Tibial nerve (tissue), 4 donors: ENCODE measurements at regions not wholly inside any gene's neighbourhood (a gene's known extent, or its start where the extent isn't known, plus 50 kb on each side); places are given as distances from the start of the nearest gene placed in this dataset.

Experiments
- DNase-seq, 2 donors: peaks; one replicate each; pipeline ENCODE4 v3.0.0-alpha.2; 2019; ENCODE audit warnings: low spot score in 2 of 2
- H3K27ac ChIP-seq, 4 donors: fragments of 200-600 bp; sonication (generic) in 3 of 4; one replicate each; pipeline ENCODE4 v1.5.1; 2017 to 2019; ENCODE audit warnings: mild to moderate bottlenecking in 1 of 4
- H3K27me3 ChIP-seq, 2 donors: fragments of 200-600 bp; sonication (generic) in 1 of 2; one replicate each; pipeline versions ENCODE4 v1.5.1 to v1.6.0; 2017 to 2019
- H3K36me3 ChIP-seq, 3 donors: fragments of 200-600 bp; sonication (generic); one replicate each; pipeline ENCODE4 v1.5.1; 2018 to 2019
- H3K4me1 ChIP-seq, 4 donors: fragments of 200-600 bp; sonication (generic) in 3 of 4; one replicate each; pipeline ENCODE4 v1.5.1; 2017 to 2019
- H3K4me3 ChIP-seq, 4 donors: fragments of 200-600 bp; sonication (generic) in 3 of 4; one replicate each; pipeline ENCODE4 v1.5.1; 2017 to 2019; ENCODE audit warnings: mild to moderate bottlenecking in 1 of 4, moderate library complexity in 1 of 4
- H3K9me3 ChIP-seq, 4 donors: fragments of 200-600 bp; sonication (generic) in 3 of 4; one replicate each; pipeline ENCODE4 v1.5.1; 2017 to 2019
- CTCF ChIP-seq, 5 experiments: fragments of 200-600 bp in 3 of 5; fragments of 450-650 bp in 2 of 5; sonication (generic) in 3 of 5; IDR thresholded peaks; one replicate each; pipeline ENCODE4 v1.5.1; 2016 to 2019; ENCODE audit warnings: antibody characterized with exemption in 5 of 5, mild to moderate bottlenecking in 3 of 5, moderate library complexity in 2 of 5
- EP300 ChIP-seq, 2 donors: sonication (generic); formaldehyde crosslinking; IDR thresholded peaks; one replicate each; pipeline ENCODE4 v1.6.1; 2017; ENCODE audit warnings: antibody characterized with exemption in 2 of 2, mild to moderate bottlenecking in 1 of 2
- POLR2A ChIP-seq, 2 donors: fragments of 450-650 bp; IDR thresholded peaks; one replicate each; pipeline ENCODE4 v1.6.1; 2017; ENCODE audit warnings: antibody characterized with exemption in 2 of 2, mild to moderate bottlenecking in 2 of 2, moderate library complexity in 2 of 2
- WGBS, 2 donors: methylation state at CpG; one replicate each; pipeline ENCODE4 v1.1.5; 2018; 5-methylcytosine and 5-hydroxymethylcytosine counted together

- H3K4me3 ChIP-seq = no peak overlapping the region
- no peak for TF ChIP-seq EP300 (IDR thresholded peaks at IDR 0.05)
- no peak for TF ChIP-seq POLR2A (IDR thresholded peaks at IDR 0.05)
- TF ChIP-seq CTCF (IDR thresholded peaks at IDR 0.05) = no peak
- no peaks in the 10 kb centered on the region for H3K36me3 ChIP-seq
- WGBS, 2 donors = 68 to 71% methylated on average over 3 of the region's 3 CpGs
- H3K27ac ChIP-seq = peak overlapping the region; percentile 1 to 84 (median 68)
- H3K27me3 ChIP-seq = no peaks in the 10 kb centered on the region
- H3K9me3 ChIP-seq = no peaks in the 10 kb centered on the region
- no peak for DNase-seq
- peaks cover 0 to 53% (median 12%) of the 10 kb centered on the region in 4 donors for H3K4me1 ChIP-seq
Observed at GRCh38 chr3:152197937-152198336, 70.8 kb upstream of the MBNL1 start.

- peak overlapping the region; percentile 1 to 84 (median 82) for H3K27ac ChIP-seq
Observed at GRCh38 chr3:152198665-152199064, 70.1 kb upstream of the MBNL1 start.

GRCh38 chr3:152199102-152199840 is 69.5 kb upstream of the MBNL1 start:
- H3K9me3 ChIP-seq = no peaks in the 10 kb centered on the region
- TF ChIP-seq CTCF (IDR thresholded peaks at IDR 0.05) (no peak), POLR2A (IDR thresholded peaks at IDR 0.05) (no peak), EP300 (IDR thresholded peaks at IDR 0.05) (peak in 1 of 2 donors; percentile 42)
- H3K4me1 ChIP-seq = peaks cover 0 to 67% (median 11%) of the 10 kb centered on the region in 4 donors
- WGBS, 2 donors = 72 to 78% methylated on average over 3 of the region's 3 CpGs
- no peaks in the 10 kb centered on the region for H3K36me3 ChIP-seq
- H3K4me3 ChIP-seq = peak overlapping the region in 2 of 4 donors; percentile 4 to 6
- peak overlapping the region; percentile 67 to 84 (median 82) for H3K27ac ChIP-seq
- H3K27me3 ChIP-seq = no peaks in the 10 kb centered on the region
- no peak for DNase-seq

More at GRCh38 chr3:152198665-152199064, 70.1 kb upstream of the MBNL1 start:
- H3K36me3 ChIP-seq = no peaks in the 10 kb centered on the region
- 76 to 82% methylated on average over 1 of the region's 1 CpG for WGBS, 2 donors
- H3K27me3 ChIP-seq = no peaks in the 10 kb centered on the region
- peaks cover 0 to 61% (median 10%) of the 10 kb centered on the region in 4 donors for H3K4me1 ChIP-seq
- DNase-seq = no peak
- H3K9me3 ChIP-seq = no peaks in the 10 kb centered on the region
- no peak overlapping the region for H3K4me3 ChIP-seq
- TF ChIP-seq POLR2A (IDR thresholded peaks at IDR 0.05) (no peak), EP300 (IDR thresholded peaks at IDR 0.05) (no peak), CTCF (IDR thresholded peaks at IDR 0.05) (no peak)

GRCh38 chr3:152200476-152201420 is 68.0 kb upstream of the MBNL1 start:
- DNase-seq = no peak
- Histone ChIP-seq H3K9me3 (no peaks in the 10 kb centered on the region), H3K27ac (peak overlapping the region; percentile 67 to 84 (median 82)), H3K4me3 (peak overlapping the region in 3 of 4 donors; percentile 22 to 34 (median 27)), H3K27me3 (no peaks in the 10 kb centered on the region), H3K36me3 (no peaks in the 10 kb centered on the region), H3K4me1 (peaks cover 0 to 74% (median 13%) of the 10 kb centered on the region in 4 donors)
- 34 to 42% methylated on average over 3 of the region's 3 CpGs for WGBS, 2 donors
- TF ChIP-seq EP300 (IDR thresholded peaks at IDR 0.05) = peak in 1 of 2 donors; percentile 7
- no peak for TF ChIP-seq POLR2A (IDR thresholded peaks at IDR 0.05)
- TF ChIP-seq CTCF (IDR thresholded peaks at IDR 0.05) = no peak
